Heart right ventricle (tissue), 16 donors: ENCODE measurements at regions not wholly inside any gene's neighbourhood (a gene's known extent, or its start where the extent isn't known, plus 50 kb on each side); places are given as distances from the start of the nearest gene placed in this dataset.

Experiments
- ATAC-seq, 8 donors: fragments of 200-7000 bp; cut with Tn5 transposase; one replicate each; pipeline ENCODE4 v1.9.1; 2020; ENCODE audit warnings: mild to moderate bottlenecking in 8 of 8, moderate library complexity in 8 of 8, moderate number of reproducible peaks in 1 of 8
- DNase-seq, 2 donors: peaks; one replicate each; pipeline ENCODE4 v3.0.0-alpha.2; 2020
- H3K27ac ChIP-seq, 10 donors: fragments of 200-600 bp; sonication (generic) in 2 of 10; one replicate each; pipeline versions ENCODE4 v1.5.0 to v1.8.0; 2020 to 2022; ENCODE audit warnings: mild to moderate bottlenecking in 3 of 10
- H3K27me3 ChIP-seq, 7 donors: fragments of 200-600 bp; one replicate each; pipeline ENCODE4 v1.8.0; 2021 to 2022; ENCODE audit warnings: mild to moderate bottlenecking in 2 of 7
- H3K36me3 ChIP-seq, 9 donors: fragments of 200-600 bp; sonication (generic) in 1 of 9; one replicate each; pipeline versions ENCODE4 v1.5.0 to v1.8.0; 2020 to 2022; ENCODE audit warnings: mild to moderate bottlenecking in 2 of 9
- H3K4me1 ChIP-seq, 9 donors: fragments of 200-600 bp; sonication (generic) in 1 of 9; one replicate each; pipeline versions ENCODE4 v1.5.0 to v1.8.0; 2020 to 2022; ENCODE audit warnings: mild to moderate bottlenecking in 4 of 9
- H3K4me3 ChIP-seq, 10 donors: fragments of 200-600 bp; sonication (generic) in 2 of 10; one replicate each; pipeline versions ENCODE4 v1.5.0 to v1.8.0; 2020 to 2022; ENCODE audit warnings: mild to moderate bottlenecking in 7 of 10, moderate library complexity in 2 of 10
- H3K9me3 ChIP-seq, 11 donors: fragments of 200-600 bp in 10 of 11; sonication (generic) in 2 of 11; one replicate each; pipeline versions ENCODE4 v1.5.0 to v1.8.0; 2013 to 2022; ENCODE audit warnings: mild to moderate bottlenecking in 2 of 11, control low read depth in 1 of 11, moderate library complexity in 1 of 11
- WGBS, 2 donors: extraction: QIAGEN DNeasy Blood & Tissue Kit; methylation state at CpG; one replicate each; pipeline ENCODE4 v1.1.7; 2013; ENCODE audit warnings: inconsistent platforms in 1 of 2; 5-methylcytosine and 5-hydroxymethylcytosine counted together
- intact Hi-C, 10 donors: fragments of 100-400 bp; cut with DNase I; formaldehyde crosslinking; loops; one replicate each; pipeline versions ENCODE4 v1.11.1 to v1.14.2; 2022
- TF ChIP-seq, protein P1 (sequence below), 9 donors: fragments of 200-600 bp; sonication (generic) in 2 of 9; IDR thresholded peaks; one replicate each; pipeline versions ENCODE4 v1.5.0 to v1.8.0; 2021 to 2022; ENCODE audit warnings: antibody characterized with exemption in 9 of 9, mild to moderate bottlenecking in 5 of 9, moderate library complexity in 1 of 9
- donor health status: Arrhythmogenic right ventricular cardiomyopathy.
- donor health status: ischemic (EF 13 %, LVEDD 7.1; RV severe dilation, severe dysfunction).
- donor health status: healthy with polysubstance abuse.
- donor health status: DM: no; HTN: yes; CAD: no.
- donor health status: DM: no; HTN: no; CAD: no.
- donor health status: ischemic (EF 25% LVEDD 6.9; RV normal size, moderate dysfunction).
- donor health status: ischemic (EF 25% LVEDD 5.7; RV mildly dilated, moderate dysfunction).
- donor health status: healthy.
- donor health status: DM: yes; HTN: yes; CAD: no.
- donor health status: Ischemic cardiomyopathy.
- donor health status: ischemic (EF 35%, LVEDD 5.7; RV mildly dilated, moderate dysfunction).
- donor health status: nonischemic (EF 11% LVEDD 7.7; RV severe dilation, severe dysfunction).
- donor health status: DM: yes; HTN: yes; CAD: no.
- donor health status: PGD.
- donor health status: ischemic (EF 29% LVEDD 5.4; RV normal size, mild dysfunction).
- donor health status: nonischemic (EF 23%, LVEDD 6.1; RV moderate dilation, normal function).

DNA sequence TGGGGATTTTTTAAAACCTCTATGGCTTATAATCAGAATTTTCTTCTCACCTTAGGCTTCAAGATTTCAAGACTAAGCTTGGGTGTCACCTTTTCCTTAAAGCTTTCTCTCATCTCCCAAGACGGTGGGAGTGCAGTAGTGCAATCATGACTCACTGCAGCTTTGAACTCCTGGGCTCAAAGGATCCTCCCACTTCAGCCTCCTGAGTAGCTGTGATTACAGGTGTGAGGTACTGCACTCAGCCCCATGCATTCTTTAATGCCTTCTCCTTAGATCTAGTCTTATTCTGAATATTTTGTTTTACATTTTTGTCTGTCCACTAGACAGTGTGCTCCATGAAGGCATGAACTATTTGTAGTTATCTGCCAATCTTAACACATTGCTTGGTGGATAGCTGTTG, 55.7 kb upstream of the FAT3 start:
- intact Hi-C loops = no loop called here
- H3K4me3 ChIP-seq = no peak overlapping the region
- ATAC-seq (no peak), DNase-seq (no peak)
- H3K36me3 ChIP-seq = no peaks in the 10 kb centered on the region
- TF ChIP-seq, protein P1, sequence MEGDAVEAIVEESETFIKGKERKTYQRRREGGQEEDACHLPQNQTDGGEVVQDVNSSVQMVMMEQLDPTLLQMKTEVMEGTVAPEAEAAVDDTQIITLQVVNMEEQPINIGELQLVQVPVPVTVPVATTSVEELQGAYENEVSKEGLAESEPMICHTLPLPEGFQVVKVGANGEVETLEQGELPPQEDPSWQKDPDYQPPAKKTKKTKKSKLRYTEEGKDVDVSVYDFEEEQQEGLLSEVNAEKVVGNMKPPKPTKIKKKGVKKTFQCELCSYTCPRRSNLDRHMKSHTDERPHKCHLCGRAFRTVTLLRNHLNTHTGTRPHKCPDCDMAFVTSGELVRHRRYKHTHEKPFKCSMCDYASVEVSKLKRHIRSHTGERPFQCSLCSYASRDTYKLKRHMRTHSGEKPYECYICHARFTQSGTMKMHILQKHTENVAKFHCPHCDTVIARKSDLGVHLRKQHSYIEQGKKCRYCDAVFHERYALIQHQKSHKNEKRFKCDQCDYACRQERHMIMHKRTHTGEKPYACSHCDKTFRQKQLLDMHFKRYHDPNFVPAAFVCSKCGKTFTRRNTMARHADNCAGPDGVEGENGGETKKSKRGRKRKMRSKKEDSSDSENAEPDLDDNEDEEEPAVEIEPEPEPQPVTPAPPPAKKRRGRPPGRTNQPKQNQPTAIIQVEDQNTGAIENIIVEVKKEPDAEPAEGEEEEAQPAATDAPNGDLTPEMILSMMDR (IDR thresholded peaks at IDR 0.05) = no peak
- WGBS, 2 donors = 67 to 79% methylated on average over 1 of the region's 1 CpG
- no peak overlapping the region for H3K27ac ChIP-seq
- H3K27me3 ChIP-seq = no peaks in the 10 kb centered on the region
- H3K4me1 ChIP-seq = no peaks in the 10 kb centered on the region
- H3K9me3 ChIP-seq = peaks cover 0 to 8% (median 0%) of the 10 kb centered on the region in 11 donors

DNA sequence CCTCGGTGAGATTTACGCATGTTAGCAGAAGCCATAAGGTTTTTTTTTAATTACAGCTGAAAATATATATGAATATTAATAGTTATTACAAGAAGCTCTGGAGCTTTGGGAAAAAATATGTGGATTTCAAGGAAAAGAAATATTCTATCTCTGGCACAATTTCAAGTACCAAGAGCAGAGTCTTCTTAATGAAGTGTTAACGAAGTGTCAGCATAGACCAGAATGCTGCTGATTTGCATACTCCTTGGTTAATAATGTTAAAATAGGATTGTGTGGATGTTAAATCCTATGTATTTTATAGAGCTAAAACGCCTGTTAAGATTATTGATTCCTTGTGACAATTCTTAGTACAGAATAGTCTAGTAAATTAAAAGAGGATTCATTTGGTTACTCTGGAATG, 57.0 kb upstream of the FAT3 start:
- ATAC-seq = no peak
- Histone ChIP-seq H3K27ac (no peak overlapping the region), H3K36me3 (no peaks in the 10 kb centered on the region), H3K4me1 (no peaks in the 10 kb centered on the region), H3K4me3 (no peak overlapping the region), H3K27me3 (no peaks in the 10 kb centered on the region), H3K9me3 (peaks cover 0 to 8% (median 0%) of the 10 kb centered on the region in 11 donors)
- no peak for DNase-seq
- WGBS, 2 donors = 89% methylated on average over 4 of the region's 4 CpGs
- intact Hi-C loops = no loop called here
- TF ChIP-seq, protein P1 (IDR thresholded peaks at IDR 0.05) = no peak

DNA sequence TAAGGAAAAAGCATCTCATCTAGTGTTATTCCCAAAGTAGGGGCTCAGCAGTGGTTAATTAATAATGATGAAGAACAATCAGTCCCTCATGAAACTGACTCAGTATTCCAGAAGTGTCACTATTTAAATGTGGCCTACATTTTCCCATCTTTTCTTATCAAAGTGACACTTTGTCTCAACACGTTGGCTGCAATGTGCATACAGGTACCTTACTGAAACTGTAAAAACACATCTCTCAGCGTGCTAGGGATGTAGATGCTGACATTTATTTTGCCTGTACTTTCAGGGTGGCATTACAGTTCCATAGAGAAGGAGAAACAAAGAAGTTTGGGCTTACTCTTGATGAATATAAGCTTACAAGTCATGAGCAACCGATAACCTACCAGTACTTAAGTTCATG, 58.3 kb upstream of the FAT3 start:
- H3K4me3 ChIP-seq = no peak overlapping the region
- no peaks in the 10 kb centered on the region for H3K36me3 ChIP-seq
- ATAC-seq (no peak), DNase-seq (no peak)
- no peak overlapping the region for H3K27ac ChIP-seq
- H3K4me1 ChIP-seq = no peaks in the 10 kb centered on the region
- peaks cover 0 to 8% (median 0%) of the 10 kb centered on the region in 11 donors for H3K9me3 ChIP-seq
- intact Hi-C loops = no loop called here
- 75 to 86% methylated on average over 3 of the region's 3 CpGs for WGBS, 2 donors
- no peaks in the 10 kb centered on the region for H3K27me3 ChIP-seq
- TF ChIP-seq, protein P1 (IDR thresholded peaks at IDR 0.05) = no peak

DNA sequence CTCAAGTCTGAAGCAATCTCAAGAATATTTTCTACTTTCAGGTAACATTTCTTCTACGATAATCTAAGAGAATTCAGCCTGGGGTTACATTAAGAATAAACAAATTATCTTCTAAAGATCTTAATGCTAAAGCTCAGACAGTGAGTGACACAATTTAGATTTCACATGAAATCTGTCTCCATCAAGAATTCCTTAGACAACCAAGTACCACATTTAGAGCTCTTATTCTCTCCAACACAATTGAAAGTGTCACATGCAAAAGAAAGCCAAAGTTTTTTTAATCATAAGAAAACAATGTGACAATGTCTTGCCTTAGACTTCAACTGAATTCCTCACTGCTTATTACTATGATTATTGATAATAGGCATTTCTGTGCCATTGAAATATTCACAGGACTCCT, 60.7 kb upstream of the FAT3 start:
- WGBS, 2 donors = 79 to 87% methylated on average over 1 of the region's 1 CpG
- ATAC-seq = no peak
- intact Hi-C loops = no loop called here

More for the DNA sequence above, 60.7 kb upstream of the FAT3 start:
- Histone ChIP-seq H3K27me3 (no peaks in the 10 kb centered on the region), H3K4me1 (no peaks in the 10 kb centered on the region), H3K27ac (no peak overlapping the region), H3K4me3 (no peak overlapping the region), H3K36me3 (no peaks in the 10 kb centered on the region), H3K9me3 (peaks cover 0 to 2% (median 0%) of the 10 kb centered on the region in 11 donors)
- TF ChIP-seq, protein P1 (IDR thresholded peaks at IDR 0.05) = no peak
- DNase-seq = no peak
